Astrocyte (in vitro differentiated cells and primary cell): ENCODE measurements at regions not wholly inside any gene's neighbourhood (a gene's known extent, or its start where the extent isn't known, plus 50 kb on each side); places are given as distances from the start of the nearest gene placed in this dataset.

Source experiments
- DNase-seq: peaks from one replicate; pipeline ENCODE4 v3.0.0-alpha.2; 2010; ENCODE audit warnings: low read depth
- FAIRE-seq: peaks from 2 replicates; lab custom pipeline; 2011; peaks lifted over from hg19 to GRCh38; lab: Jason Lieb, UNC
- H2AFZ ChIP-seq: 2 replicates; pipeline ENCODE4 v1.6.0; 2012; ENCODE audit warnings: low read depth, low read length, inconsistent platforms
- H3K27ac ChIP-seq: 2 replicates; pipeline ENCODE4 v1.5.1; 2011; ENCODE audit warnings: low read depth, low read length, inconsistent platforms
- H3K27me3 ChIP-seq: 2 replicates; pipeline ENCODE4 v1.6.0; 2011; ENCODE audit warnings: low read length, inconsistent platforms; ENCODE audit not compliant: insufficient read depth
- H3K36me3 ChIP-seq: 2 replicates; pipeline ENCODE4 v1.5.1; 2011; ENCODE audit warnings: low read length, inconsistent platforms; ENCODE audit not compliant: insufficient read depth
- H3K4me1 ChIP-seq: 2 replicates; pipeline ENCODE4 v1.5.1; 2011; ENCODE audit warnings: low read length, inconsistent platforms; ENCODE audit not compliant: insufficient read depth
- H3K4me2 ChIP-seq: 2 replicates; pipeline ENCODE4 v1.6.0; 2012; ENCODE audit warnings: low read length, inconsistent platforms
- H3K4me3 ChIP-seq: 2 replicates; pipeline ENCODE4 v1.5.1; 2011; ENCODE audit warnings: low read depth, mild to moderate bottlenecking, low read length, inconsistent platforms; ENCODE audit not compliant: insufficient read depth
- H3K79me2 ChIP-seq: 2 replicates; pipeline ENCODE4 v1.6.0; 2012; ENCODE audit warnings: mild to moderate bottlenecking, low read length, inconsistent platforms; ENCODE audit not compliant: insufficient read depth
- H3K9ac ChIP-seq: 2 replicates; pipeline ENCODE4 v1.6.0; 2012; ENCODE audit warnings: mild to moderate bottlenecking, low read length, inconsistent platforms
- H3K9me3 ChIP-seq: 2 replicates; pipeline ENCODE4 v1.5.1; 2012; ENCODE audit warnings: low read depth, mild to moderate bottlenecking, low read length, inconsistent platforms; ENCODE audit not compliant: insufficient read depth
- H4K20me1 ChIP-seq: 2 replicates; pipeline ENCODE4 v1.6.0; 2012; ENCODE audit warnings: low read length, inconsistent platforms; ENCODE audit not compliant: insufficient read depth
- H3K27ac Mint-ChIP-seq: one replicate; pipeline ENCODE4 v1.8.0; 2021; ENCODE audit warnings: mild to moderate bottlenecking, mixed read lengths; ENCODE audit not compliant: unreplicated experiment
- H3K27me3 Mint-ChIP-seq: one replicate; pipeline ENCODE4 v1.8.0; 2021; ENCODE audit warnings: low read depth, mixed read lengths; ENCODE audit not compliant: unreplicated experiment
- H3K36me3 Mint-ChIP-seq: one replicate; pipeline ENCODE4 v1.8.0; 2021; ENCODE audit warnings: low read depth, mixed read lengths; ENCODE audit not compliant: unreplicated experiment
- H3K4me1 Mint-ChIP-seq: one replicate; pipeline ENCODE4 v1.8.0; 2021; ENCODE audit warnings: low read depth, mixed read lengths; ENCODE audit not compliant: unreplicated experiment
- H3K4me3 Mint-ChIP-seq: one replicate; pipeline ENCODE4 v1.8.0; 2021; ENCODE audit warnings: mild to moderate bottlenecking, moderate library complexity, mixed read lengths; ENCODE audit not compliant: unreplicated experiment
- H3K9me3 Mint-ChIP-seq: one replicate; pipeline ENCODE4 v1.8.0; 2021; ENCODE audit warnings: mild to moderate bottlenecking, mixed read lengths; ENCODE audit not compliant: unreplicated experiment
- CTCF ChIP-seq: IDR thresholded peaks from 2 replicates; pipeline ENCODE4 v1.5.1; 2011; ENCODE audit warnings: low read depth, mild to moderate bottlenecking, inconsistent platforms, low read length, moderate library complexity; ENCODE audit not compliant: insufficient read depth
- EZH2 ChIP-seq: IDR thresholded peaks from 2 replicates; pipeline ENCODE4 v1.6.1; 2012; ENCODE audit warnings: mild to moderate bottlenecking, low read length, inconsistent platforms; ENCODE audit not compliant: insufficient read depth

GRCh38 chr3:159210336-159210735 lies 408.5 kb downstream of the MFSD1 start:
- DNase-seq (no peak), FAIRE-seq (no peak)
- H3K27ac ChIP-seq = no peak overlapping the region
- H4K20me1 ChIP-seq = no peaks in the 10 kb centered on the region
- H3K27ac Mint-ChIP-seq = no peak overlapping the region
- H3K4me2 ChIP-seq = no peak overlapping the region
- H3K36me3 ChIP-seq = no peaks in the 10 kb centered on the region
- TF ChIP-seq CTCF = no peak
- no peak for TF ChIP-seq EZH2
- no peaks in the 10 kb centered on the region for H3K4me1 ChIP-seq
- H3K4me3 ChIP-seq = no peak overlapping the region
- no peaks in the 10 kb centered on the region for H3K79me2 ChIP-seq
- no peak overlapping the region for H2AFZ ChIP-seq
- H3K4me1 Mint-ChIP-seq = peaks cover 2% of the 10 kb centered on the region
- no peaks in the 10 kb centered on the region for H3K36me3 Mint-ChIP-seq
- H3K9me3 ChIP-seq = no peaks in the 10 kb centered on the region
- no peak overlapping the region for H3K9ac ChIP-seq
- H3K27me3 Mint-ChIP-seq = no peaks in the 10 kb centered on the region
- H3K4me3 Mint-ChIP-seq = no peak overlapping the region
- H3K9me3 Mint-ChIP-seq = no peaks in the 10 kb centered on the region
- H3K27me3 ChIP-seq = no peaks in the 10 kb centered on the region

- Mint-ChIP-seq H3K27ac (no peak overlapping the region), H3K27me3 (no peaks in the 10 kb centered on the region), H3K9me3 (no peaks in the 10 kb centered on the region), H3K4me1 (peaks cover 2% of the 10 kb centered on the region), H3K4me3 (no peak overlapping the region), H3K36me3 (no peaks in the 10 kb centered on the region)
- FAIRE-seq = no peak
- no peaks in the 10 kb centered on the region for H3K79me2 ChIP-seq
- H3K27ac ChIP-seq = no peak overlapping the region
- H3K4me1 ChIP-seq = no peaks in the 10 kb centered on the region
- TF ChIP-seq CTCF (no peak), EZH2 (no peak)
- no peak overlapping the region for H3K9ac ChIP-seq
- no peaks in the 10 kb centered on the region for H3K36me3 ChIP-seq
- no peaks in the 10 kb centered on the region for H4K20me1 ChIP-seq
- no peak for DNase-seq
- H3K4me3 ChIP-seq = no peak overlapping the region
- no peak overlapping the region for H2AFZ ChIP-seq
- H3K4me2 ChIP-seq = no peak overlapping the region
- no peaks in the 10 kb centered on the region for H3K27me3 ChIP-seq
- no peaks in the 10 kb centered on the region for H3K9me3 ChIP-seq
Observed at GRCh38 chr3:159216311-159216710, 414.5 kb downstream of the MFSD1 start.

GRCh38 chr3:159219231-159219630 lies 417.4 kb downstream of the MFSD1 start:
- no peak overlapping the region for H3K9ac ChIP-seq
- no peak for DNase-seq

More at GRCh38 chr3:159219231-159219630, 417.4 kb downstream of the MFSD1 start:
- Histone ChIP-seq H3K9me3 (no peaks in the 10 kb centered on the region), H3K4me3 (no peak overlapping the region), H3K4me2 (no peak overlapping the region), H3K36me3 (no peaks in the 10 kb centered on the region), H3K27ac (no peak overlapping the region), H3K27me3 (peaks cover 3% of the 10 kb centered on the region), H3K79me2 (no peaks in the 10 kb centered on the region), H3K4me1 (no peaks in the 10 kb centered on the region), H2AFZ (no peak overlapping the region), H4K20me1 (no peaks in the 10 kb centered on the region)
- Mint-ChIP-seq H3K36me3 (no peaks in the 10 kb centered on the region), H3K27me3 (no peaks in the 10 kb centered on the region), H3K27ac (no peak overlapping the region), H3K9me3 (no peaks in the 10 kb centered on the region), H3K4me1 (peaks cover 2% of the 10 kb centered on the region), H3K4me3 (no peak overlapping the region)
- TF ChIP-seq CTCF = no peak
- TF ChIP-seq EZH2 = no peak
- no peak for FAIRE-seq
